ENCODE measurements at regions not wholly inside any gene's neighbourhood (a gene's known extent, or its start where the extent isn't known, plus 50 kb on each side); places are given as distances from the start of the nearest gene placed in this dataset.

- no peak for TF ChIP-seq PPARA (CRISPR knock-in tag; IDR thresholded peaks at IDR 0.05; ENCODE audit: borderline replicate concordance)
- no peak for TF ChIP-seq SNAI2 (CRISPR knock-in tag; IDR thresholded peaks at IDR 0.05)
- TF ChIP-seq GLIS3 (CRISPR knock-in tag; IDR thresholded peaks at IDR 0.05) = no peak
- no peak for TF ChIP-seq ISL1 (CRISPR knock-in tag; IDR thresholded peaks at IDR 0.05)
These were observed 264.2 kb downstream of the SLC6A15 start for GRCh38 chr12:84648425-84648824.

Measured in SK-N-SH treated with all-trans-retinoic acid at 6 μM for 48 hours (cell line).